ENCODE measurements at regions not wholly inside any gene's neighbourhood (a gene's known extent, or its start where the extent isn't known, plus 50 kb on each side); places are given as distances from the start of the nearest gene placed in this dataset.

- intact Hi-C loops (cut with DNase I; ENCODE audit: low total_unique reads): no loop called here
- no peak for DNase-seq (ENCODE audit: low spot score in 2 of 2)
- Histone ChIP-seq H3K27me3 (no peaks in the 10 kb centered on the region), H3K9me3 (no peaks in the 10 kb centered on the region), H3K4me3 (no peak overlapping the region), H3K27ac (no peak overlapping the region), H3K36me3 (no peaks in the 10 kb centered on the region), H3K4me1 (no peaks in the 10 kb centered on the region)
- TF ChIP-seq POLR2AphosphoS5 (IDR thresholded peaks at IDR 0.05): no peak
- TF ChIP-seq CTCF (IDR thresholded peaks at IDR 0.05): no peak
- no peak for TF ChIP-seq POLR2A (IDR thresholded peaks at IDR 0.05)
Observed at GRCh38 chr12:30484658-30485057, 211.0 kb downstream of the IPO8 start.

GRCh38 chr12:30482650-30483049 is 213.0 kb downstream of the IPO8 start:
- intact Hi-C loops (cut with DNase I; ENCODE audit: low total_unique reads): no loop called here
- Histone ChIP-seq H3K4me3 (no peak overlapping the region), H3K9me3 (no peaks in the 10 kb centered on the region), H3K27me3 (no peaks in the 10 kb centered on the region), H3K36me3 (no peaks in the 10 kb centered on the region), H3K4me1 (no peaks in the 10 kb centered on the region), H3K27ac (no peak overlapping the region)
- TF ChIP-seq POLR2AphosphoS5 (IDR thresholded peaks at IDR 0.05): no peak
- TF ChIP-seq CTCF (IDR thresholded peaks at IDR 0.05): no peak
- no peak for TF ChIP-seq POLR2A (IDR thresholded peaks at IDR 0.05)
- no peak for DNase-seq (ENCODE audit: low spot score in 2 of 2)

GRCh38 chr12:30473274-30473673 is 222.4 kb downstream of the IPO8 start:
- intact Hi-C loops (cut with DNase I; ENCODE audit: low total_unique reads): no loop called here
- DNase-seq (ENCODE audit: low spot score in 2 of 2): no peak
- Histone ChIP-seq H3K9me3 (peaks cover 6 to 20% of the 10 kb centered on the region in 2 donors), H3K27ac (no peak overlapping the region), H3K4me1 (no peaks in the 10 kb centered on the region), H3K27me3 (no peaks in the 10 kb centered on the region), H3K4me3 (no peak overlapping the region), H3K36me3 (no peaks in the 10 kb centered on the region)
- no peak for TF ChIP-seq CTCF (IDR thresholded peaks at IDR 0.05)
- TF ChIP-seq POLR2A (IDR thresholded peaks at IDR 0.05): no peak
- TF ChIP-seq POLR2AphosphoS5 (IDR thresholded peaks at IDR 0.05): no peak

GRCh38 chr12:30466093-30466585 is 229.5 kb downstream of the IPO8 start:
- H3K27ac ChIP-seq: no peak overlapping the region
- peaks cover 6 to 14% of the 10 kb centered on the region in 2 donors for H3K9me3 ChIP-seq
- no peaks in the 10 kb centered on the region for H3K36me3 ChIP-seq
- H3K27me3 ChIP-seq: no peaks in the 10 kb centered on the region
- no peaks in the 10 kb centered on the region for H3K4me1 ChIP-seq
- DNase-seq (ENCODE audit: low spot score in 2 of 2): no peak
- TF ChIP-seq CTCF (IDR thresholded peaks at IDR 0.05) (no peak), POLR2A (IDR thresholded peaks at IDR 0.05) (no peak), POLR2AphosphoS5 (IDR thresholded peaks at IDR 0.05) (no peak)
- H3K4me3 ChIP-seq: no peak overlapping the region
- intact Hi-C loops (cut with DNase I; ENCODE audit: low total_unique reads): no loop called here

- no peak for TF ChIP-seq POLR2A (IDR thresholded peaks at IDR 0.05)
- no peak for TF ChIP-seq CTCF (IDR thresholded peaks at IDR 0.05)
- TF ChIP-seq POLR2AphosphoS5 (IDR thresholded peaks at IDR 0.05): no peak
- H3K4me1 ChIP-seq: no peaks in the 10 kb centered on the region
- H3K27me3 ChIP-seq: no peaks in the 10 kb centered on the region
- intact Hi-C loops (cut with DNase I; ENCODE audit: low total_unique reads): no loop called here
- peaks cover 0 to 2% of the 10 kb centered on the region in 2 donors for H3K9me3 ChIP-seq
- H3K36me3 ChIP-seq: no peaks in the 10 kb centered on the region
- no peak overlapping the region for H3K4me3 ChIP-seq
- no peak for DNase-seq (ENCODE audit: low spot score in 2 of 2)
- no peak overlapping the region for H3K27ac ChIP-seq
Observed at GRCh38 chr12:30463636-30464035, 232.0 kb downstream of the IPO8 start.

Measured in breast epithelium (tissue), 4 donors.